B cell (primary cell): ENCODE measurements at regions not wholly inside any gene's neighbourhood (a gene's known extent, or its start where the extent isn't known, plus 50 kb on each side); places are given as distances from the start of the nearest gene placed in this dataset.
"Not testable (repeated sequence)": the region's sequence is repeated elsewhere in the genome, so short reads cannot be mapped to it uniquely, and the experiment has no call there.

Experiments
- ATAC-seq: fragments of 200-7000 bp; cut with Tn5 transposase; one replicate; pipeline ENCODE4 v1.10.0; 2021; ENCODE audit warnings: low read depth, mild to moderate bottlenecking, moderate number of reproducible peaks, moderate library complexity
- CTCF ChIA-PET: fragments of 350-600 bp; sonication (Branson Sonifier 250); formaldehyde crosslinking; loops from one replicate; lab custom pipeline; 2021; ENCODE audit warnings: antibody characterized with exemption, inconsistent platforms; lab: Charles Lee
- POLR2A ChIA-PET: fragments of 350-600 bp; sonication (Branson Sonifier 250); formaldehyde crosslinking; loops from one replicate; lab custom pipeline; 2021; ENCODE audit warnings: antibody characterized with exemption; lab: Charles Lee
- DNase-seq: peaks from one replicate; pipeline ENCODE4 v3.0.0; 2013
- H2AFZ ChIP-seq: 2 replicates; pipeline ENCODE4 v1.6.1; 2012; ENCODE audit warnings: mild to moderate bottlenecking, low read depth, low read length; ENCODE audit not compliant: insufficient read depth, poor library complexity, severe bottlenecking
- H3K27ac ChIP-seq, 2 donors: 1 replicate in 1 of 2; 2 replicates in 1 of 2; pipeline ENCODE4 v1.5.1; 2012 to 2013; ENCODE audit warnings: low read length in 2 of 2, mild to moderate bottlenecking in 2 of 2, moderate library complexity in 1 of 2
- H3K27me3 ChIP-seq, 4 experiments: fragments of 200-600 bp in 1 of 4; sonication (generic) in 1 of 4; replicated peaks in 1 of 4; 1 replicate in 2 of 4; 2 replicates in 2 of 4; pipeline versions ENCODE4 v1.6.1 to v1.7.0; 2013 to 2016; ENCODE audit warnings: low read length in 3 of 4, mild to moderate bottlenecking in 2 of 4, mixed read lengths in 1 of 4, moderate library complexity in 1 of 4; ENCODE audit not compliant: insufficient read depth in 4 of 4, control insufficient read depth in 3 of 4; ENCODE audit errors: control extremely low read depth in 1 of 4
- H3K36me3 ChIP-seq, 2 experiments: replicated peaks in 1 of 2; 1 replicate in 1 of 2; 2 replicates in 1 of 2; pipeline versions ENCODE4 v1.6.1 to v1.7.1; 2013; ENCODE audit warnings: low read length in 1 of 2; ENCODE audit not compliant: insufficient read depth in 2 of 2, control insufficient read depth in 1 of 2; ENCODE audit errors: control extremely low read depth in 1 of 2, extremely low read depth in 1 of 2
- H3K4me1 ChIP-seq, 2 donors: fragments of 200-600 bp in 1 of 2; sonication (generic) in 1 of 2; 1 replicate in 1 of 2; 2 replicates in 1 of 2; pipeline versions ENCODE4 v1.5.1 to v1.6.1; 2013 to 2017; ENCODE audit warnings: low read length in 2 of 2; ENCODE audit not compliant: control insufficient read depth in 2 of 2, insufficient read depth in 2 of 2
- H3K4me2 ChIP-seq: replicated peaks from 2 replicates; pipeline ENCODE3; 2012; ENCODE audit warnings: mild to moderate bottlenecking, low read depth, low read length; ENCODE audit not compliant: poor library complexity, severe bottlenecking
- H3K4me3 ChIP-seq, 5 experiments: fragments of 200-600 bp in 1 of 5; sonication (generic) in 1 of 5; 1 replicate in 3 of 5; 2 replicates in 2 of 5; pipeline versions ENCODE4 v1.5.1 to v1.7.0; 2011 to 2016; ENCODE audit warnings: low read length in 4 of 5, mild to moderate bottlenecking in 4 of 5, low read depth in 2 of 5, control low read depth in 1 of 5, moderate library complexity in 1 of 5; ENCODE audit not compliant: insufficient read depth in 1 of 5; ENCODE audit errors: control extremely low read depth in 1 of 5, extremely low read depth in 1 of 5
- H3K79me2 ChIP-seq: fragments of 200-600 bp; sonication (generic); one replicate; pipeline ENCODE4 v1.6.0; 2016; ENCODE audit warnings: low read length; ENCODE audit not compliant: control insufficient read depth, insufficient read depth
- H3K9ac ChIP-seq: fragments of 200-600 bp; sonication (generic); 2 replicates; pipeline ENCODE4 v1.6.1; 2017; ENCODE audit warnings: mild to moderate bottlenecking, low read length, moderate library complexity
- H3K9me3 ChIP-seq, 3 donors: one replicate each; pipeline versions ENCODE4 v1.6.1 to v1.7.1; 2013; ENCODE audit warnings: low read length in 2 of 3; ENCODE audit not compliant: control insufficient read depth in 2 of 3, insufficient read depth in 1 of 3; ENCODE audit errors: control extremely low read depth in 1 of 3
- H4K20me1 ChIP-seq: 2 replicates; pipeline ENCODE4 v1.6.0; 2012; ENCODE audit warnings: mild to moderate bottlenecking, low read length; ENCODE audit not compliant: insufficient read depth, control insufficient read depth, poor library complexity, severe bottlenecking
- H3K27ac Mint-ChIP-seq: one replicate; pipeline ENCODE4 v1.8.0; 2021; ENCODE audit warnings: mixed read lengths
- H3K27me3 Mint-ChIP-seq: one replicate; pipeline ENCODE4 v1.8.0; 2021; ENCODE audit warnings: mixed read lengths
- H3K4me1 Mint-ChIP-seq: one replicate; pipeline ENCODE4 v1.8.0; 2021; ENCODE audit warnings: mixed read lengths
- H3K4me3 Mint-ChIP-seq: one replicate; pipeline ENCODE4 v1.8.0; 2021; ENCODE audit warnings: mixed read lengths
- H3K9me3 Mint-ChIP-seq: one replicate; pipeline ENCODE4 v1.8.0; 2022; ENCODE audit warnings: mixed read lengths; ENCODE audit not compliant: insufficient read depth
- EZH2 ChIP-seq: IDR thresholded peaks from 2 replicates; pipeline ENCODE4 v1.6.1; 2012; ENCODE audit warnings: borderline replicate concordance, low read depth, mild to moderate bottlenecking, moderate library complexity, low read length; ENCODE audit not compliant: insufficient read depth, poor library complexity, severe bottlenecking
- WGBS: methylation state at CpG from one replicate; pipeline ENCODE4 v1.1.5; 2013; ENCODE audit warnings: missing lambda C conversion rate; ENCODE audit not compliant: insufficient coverage; 5-methylcytosine and 5-hydroxymethylcytosine counted together
- intact Hi-C: fragments of 100-400 bp; cut with micrococcal nuclease; formaldehyde crosslinking; loops from one replicate; pipeline ENCODE4 v1.10.0; 2022
- TF ChIP-seq, protein P1 (sequence below): fragments of 200-600 bp; IDR thresholded peaks from one replicate; pipeline ENCODE4 v1.8.0; 2022; ENCODE audit warnings: antibody characterized with exemption, mild to moderate bottlenecking

DNA sequence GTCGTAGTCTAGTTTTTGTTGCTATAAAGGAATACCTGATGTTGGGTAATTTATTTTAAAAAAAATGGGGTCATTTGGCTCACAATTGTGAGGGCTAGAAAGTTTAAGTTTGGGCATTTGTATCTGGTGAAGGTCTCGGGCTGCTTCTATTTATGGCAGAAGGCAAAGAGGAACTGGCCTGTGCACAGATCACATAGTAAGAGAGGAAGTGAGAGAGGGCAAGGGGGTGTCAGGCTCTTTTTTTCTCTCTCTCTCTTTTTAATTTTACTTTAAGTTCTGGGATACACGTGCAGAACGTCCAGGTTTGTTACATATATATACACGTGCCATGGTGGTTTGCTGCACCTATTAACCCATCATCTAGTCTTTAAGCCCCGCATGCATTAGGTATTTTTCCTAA lies 453.3 kb downstream of the DIRAS2 start:
- Histone ChIP-seq H3K79me2 (no peaks in the 10 kb centered on the region), H3K36me3 (no peaks in the 10 kb centered on the region), H3K4me2 (peak overlapping the region; percentile 68), H3K4me3 (peak overlapping the region in 2 of 5 experiments; percentile 12 to 63), H4K20me1 (no peaks in the 10 kb centered on the region), H3K27ac (peak overlapping the region; percentile 42 to 68), H3K9ac (peak overlapping the region; percentile 36), H3K27me3 (no peaks in the 10 kb centered on the region), H3K4me1 (peaks cover 27 to 33% of the 10 kb centered on the region in 2 donors), H3K9me3 (peaks cover 0 to 7% (median 0%) of the 10 kb centered on the region in 3 donors), H2AFZ (no peak overlapping the region)
- TF ChIP-seq EZH2 = no peak
- TF ChIP-seq, protein P1, sequence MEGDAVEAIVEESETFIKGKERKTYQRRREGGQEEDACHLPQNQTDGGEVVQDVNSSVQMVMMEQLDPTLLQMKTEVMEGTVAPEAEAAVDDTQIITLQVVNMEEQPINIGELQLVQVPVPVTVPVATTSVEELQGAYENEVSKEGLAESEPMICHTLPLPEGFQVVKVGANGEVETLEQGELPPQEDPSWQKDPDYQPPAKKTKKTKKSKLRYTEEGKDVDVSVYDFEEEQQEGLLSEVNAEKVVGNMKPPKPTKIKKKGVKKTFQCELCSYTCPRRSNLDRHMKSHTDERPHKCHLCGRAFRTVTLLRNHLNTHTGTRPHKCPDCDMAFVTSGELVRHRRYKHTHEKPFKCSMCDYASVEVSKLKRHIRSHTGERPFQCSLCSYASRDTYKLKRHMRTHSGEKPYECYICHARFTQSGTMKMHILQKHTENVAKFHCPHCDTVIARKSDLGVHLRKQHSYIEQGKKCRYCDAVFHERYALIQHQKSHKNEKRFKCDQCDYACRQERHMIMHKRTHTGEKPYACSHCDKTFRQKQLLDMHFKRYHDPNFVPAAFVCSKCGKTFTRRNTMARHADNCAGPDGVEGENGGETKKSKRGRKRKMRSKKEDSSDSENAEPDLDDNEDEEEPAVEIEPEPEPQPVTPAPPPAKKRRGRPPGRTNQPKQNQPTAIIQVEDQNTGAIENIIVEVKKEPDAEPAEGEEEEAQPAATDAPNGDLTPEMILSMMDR = no peak
- intact Hi-C loops = no loop called here
- peaks cover 56% of the 10 kb centered on the region for H3K4me1 Mint-ChIP-seq
- 4% methylated on average over 5 of the region's 6 CpGs for WGBS
- H3K4me3 Mint-ChIP-seq = peak overlapping the region; percentile 70
- POLR2A ChIA-PET = no interaction called here
- ATAC-seq = peak; percentile 98
- H3K27ac Mint-ChIP-seq = peak overlapping the region; percentile 74
- peak; percentile 74 for DNase-seq
- CTCF ChIA-PET = no interaction called here
- H3K27me3 Mint-ChIP-seq = no peaks in the 10 kb centered on the region
- no peaks in the 10 kb centered on the region for H3K9me3 Mint-ChIP-seq

DNA sequence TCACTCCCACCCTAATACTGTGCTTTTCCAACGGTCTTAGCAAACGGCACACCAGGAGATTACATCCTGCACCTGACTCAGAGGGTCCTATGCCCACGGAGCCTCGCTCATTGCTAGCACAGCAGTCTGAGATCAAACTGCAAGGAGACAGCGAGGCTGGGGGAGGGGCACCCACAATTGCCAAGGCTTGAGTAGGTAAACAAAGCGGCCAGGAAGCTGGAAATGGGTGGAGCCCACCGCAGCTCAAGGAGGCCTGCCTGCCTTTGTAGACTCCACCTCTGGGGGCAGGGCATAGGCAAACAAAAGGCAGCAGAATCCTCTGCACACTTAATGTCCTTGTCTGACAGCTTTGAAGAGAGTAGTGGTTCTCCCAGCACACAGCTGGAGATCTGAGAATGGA lies 450.2 kb downstream of the DIRAS2 start:
- POLR2A ChIA-PET = interaction anchor here (1.4 kb wide), 1 partner anchor 10 kb away, joined by 17 read pairs; no protein-coding TSS in a partner anchor
- H4K20me1 ChIP-seq, H3K27me3 ChIP-seq, H3K4me2 ChIP-seq, ATAC-seq, H3K9me3 ChIP-seq, H3K4me3 ChIP-seq, H2AFZ ChIP-seq, H3K27me3 Mint-ChIP-seq, H3K9ac ChIP-seq, H3K36me3 ChIP-seq, H3K27ac ChIP-seq, intact Hi-C loops, H3K79me2 ChIP-seq, H3K9me3 Mint-ChIP-seq: not testable (repeated sequence)
- CTCF ChIA-PET = interaction anchor here (1.4 to 1.7 kb wide), 2 partner anchors 11 to 50 kb away, joined by 5 to 6 read pairs; no protein-coding TSS in a partner anchor
- H3K27ac Mint-ChIP-seq = peak overlapping the region; percentile 72
- 68% methylated on average over 6 of the region's 7 CpGs for WGBS
- peaks cover 27 to 33% of the 10 kb centered on the region in 2 donors for H3K4me1 ChIP-seq
- peak overlapping the region; percentile 65 for H3K4me3 Mint-ChIP-seq
- H3K4me1 Mint-ChIP-seq = peaks cover 56% of the 10 kb centered on the region
- DNase-seq = peak; percentile 23
